ENCODE measurements at regions not wholly inside any gene's neighbourhood (a gene's known extent, or its start where the extent isn't known, plus 50 kb on each side); places are given as distances from the start of the nearest gene placed in this dataset.

DNA sequence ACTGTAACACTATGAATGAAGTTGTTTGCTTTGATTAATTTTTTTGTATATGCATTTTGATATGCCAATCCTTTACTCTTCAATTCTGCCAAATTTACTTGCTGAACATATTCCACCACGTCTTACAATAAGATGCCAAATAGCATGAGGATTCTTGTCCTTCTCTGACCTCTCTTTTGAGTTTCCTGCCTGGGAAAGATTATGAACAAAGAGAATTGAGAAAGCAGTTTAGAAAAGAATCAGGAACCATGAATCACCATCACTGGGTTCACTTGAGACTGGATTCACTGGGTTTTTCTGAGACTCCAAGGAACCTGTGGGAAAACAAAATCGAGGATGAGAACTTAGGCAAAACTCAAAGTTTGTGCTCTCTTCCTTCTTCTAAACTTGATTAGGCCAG lies 256.5 kb downstream of the CETN3 start:
- H3K27me3 ChIP-seq (ENCODE audit: insufficient read depth, low read length) = no peaks in the 10 kb centered on the region
- Mint-ChIP-seq H3K27me3 (ENCODE audit: low read depth, unreplicated experiment) (no peaks in the 10 kb centered on the region), H3K9me3 (ENCODE audit: unreplicated experiment) (peaks cover 4% of the 10 kb centered on the region), H3K27ac (ENCODE audit: unreplicated experiment) (no peak overlapping the region), H3K4me1 (ENCODE audit: low read depth, unreplicated experiment) (no peaks in the 10 kb centered on the region), H3K36me3 (ENCODE audit: low read depth, unreplicated experiment) (no peaks in the 10 kb centered on the region), H3K4me3 (ENCODE audit: unreplicated experiment) (no peak overlapping the region)
- H3K9me3 ChIP-seq (ENCODE audit: insufficient read depth, low read depth, low read length) = no peaks in the 10 kb centered on the region
- DNase-seq (ENCODE audit: low read depth) = no peak
- H3K4me2 ChIP-seq (ENCODE audit: low read length) = no peak overlapping the region
- no peaks in the 10 kb centered on the region for H3K36me3 ChIP-seq (ENCODE audit: insufficient read depth, low read length)
- H4K20me1 ChIP-seq (ENCODE audit: insufficient read depth, low read length) = no peaks in the 10 kb centered on the region
- H3K4me3 ChIP-seq (ENCODE audit: insufficient read depth, low read depth, low read length) = no peak overlapping the region
- no peak overlapping the region for H3K9ac ChIP-seq (ENCODE audit: low read length)
- no peaks in the 10 kb centered on the region for H3K4me1 ChIP-seq (ENCODE audit: insufficient read depth, low read length)
- H2AFZ ChIP-seq (ENCODE audit: low read depth, low read length) = no peak overlapping the region
- no peak for TF ChIP-seq CTCF (IDR thresholded peaks at IDR 0.05; ENCODE audit: insufficient read depth, low read depth, low read length)
- TF ChIP-seq EZH2 (IDR thresholded peaks at IDR 0.05; ENCODE audit: insufficient read depth, low read length) = no peak
- no peak overlapping the region for H3K27ac ChIP-seq (ENCODE audit: low read depth, low read length)
- H3K79me2 ChIP-seq (ENCODE audit: insufficient read depth, low read length) = no peaks in the 10 kb centered on the region
- FAIRE-seq = no peak

DNA sequence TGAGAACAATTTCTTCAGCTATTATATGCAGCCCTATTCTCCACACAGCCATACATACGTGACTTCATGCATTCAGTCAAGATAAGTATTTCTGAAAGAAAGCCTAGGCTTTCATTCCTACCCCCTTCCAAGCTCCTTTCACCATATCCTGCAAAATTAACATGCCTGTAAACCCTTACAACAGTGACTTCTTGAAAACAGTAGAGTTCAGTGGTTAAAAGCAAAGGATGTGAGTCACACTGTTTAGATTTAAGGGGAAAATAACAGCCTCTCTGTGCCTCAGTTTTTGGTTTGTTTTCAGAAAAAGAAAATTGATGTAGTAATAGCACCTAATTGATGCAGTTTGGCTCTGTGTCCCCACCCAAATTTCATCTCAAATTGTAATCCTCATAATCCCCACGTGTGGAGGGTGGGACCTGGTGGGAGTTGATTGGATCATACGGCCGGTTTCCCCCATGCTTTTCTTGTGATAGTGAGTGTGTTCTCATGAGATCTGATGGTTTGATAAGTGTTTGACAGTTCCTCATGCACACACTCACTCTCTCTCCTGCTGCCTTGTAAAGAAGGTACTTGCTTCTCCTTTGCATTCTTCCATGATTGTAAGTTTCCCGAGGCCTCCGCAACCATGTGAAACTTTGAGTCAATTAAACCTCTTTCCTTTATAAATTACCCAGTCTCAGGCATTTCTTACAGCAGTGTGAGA lies 264.8 kb downstream of the CETN3 start:
- DNase-seq (ENCODE audit: low read depth) (peak; percentile 58), FAIRE-seq (no peak)
- Histone ChIP-seq H3K27me3 (ENCODE audit: insufficient read depth, low read length) (no peaks in the 10 kb centered on the region), H3K36me3 (ENCODE audit: insufficient read depth, low read length) (no peaks in the 10 kb centered on the region), H3K4me2 (ENCODE audit: low read length) (peak overlapping the region; percentile 20), H3K4me1 (ENCODE audit: insufficient read depth, low read length) (peaks cover 5% of the 10 kb centered on the region), H2AFZ (ENCODE audit: low read depth, low read length) (no peak overlapping the region), H3K9ac (ENCODE audit: low read length) (no peak overlapping the region), H3K79me2 (ENCODE audit: insufficient read depth, low read length) (no peaks in the 10 kb centered on the region), H3K27ac (ENCODE audit: low read depth, low read length) (no peak overlapping the region), H3K9me3 (ENCODE audit: insufficient read depth, low read depth, low read length) (no peaks in the 10 kb centered on the region), H4K20me1 (ENCODE audit: insufficient read depth, low read length) (no peaks in the 10 kb centered on the region), H3K4me3 (ENCODE audit: insufficient read depth, low read depth, low read length) (no peak overlapping the region)
- Mint-ChIP-seq H3K4me1 (ENCODE audit: low read depth, unreplicated experiment) (peaks cover 13% of the 10 kb centered on the region), H3K4me3 (ENCODE audit: unreplicated experiment) (no peak overlapping the region), H3K36me3 (ENCODE audit: low read depth, unreplicated experiment) (no peaks in the 10 kb centered on the region), H3K27ac (ENCODE audit: unreplicated experiment) (no peak overlapping the region), H3K27me3 (ENCODE audit: low read depth, unreplicated experiment) (no peaks in the 10 kb centered on the region), H3K9me3 (ENCODE audit: unreplicated experiment) (peaks cover 3% of the 10 kb centered on the region)
- no peak for TF ChIP-seq EZH2 (IDR thresholded peaks at IDR 0.05; ENCODE audit: insufficient read depth, low read length)
- TF ChIP-seq CTCF (IDR thresholded peaks at IDR 0.05; ENCODE audit: insufficient read depth, low read depth, low read length) = no peak

- Mint-ChIP-seq H3K36me3 (ENCODE audit: low read depth, unreplicated experiment) (no peaks in the 10 kb centered on the region), H3K9me3 (ENCODE audit: unreplicated experiment) (peaks cover 3% of the 10 kb centered on the region), H3K4me1 (ENCODE audit: low read depth, unreplicated experiment) (peaks cover 13% of the 10 kb centered on the region), H3K27ac (ENCODE audit: unreplicated experiment) (no peak overlapping the region), H3K27me3 (ENCODE audit: low read depth, unreplicated experiment) (no peaks in the 10 kb centered on the region), H3K4me3 (ENCODE audit: unreplicated experiment) (no peak overlapping the region)
- Histone ChIP-seq H3K36me3 (ENCODE audit: insufficient read depth, low read length) (no peaks in the 10 kb centered on the region), H3K4me1 (ENCODE audit: insufficient read depth, low read length) (peaks cover 5% of the 10 kb centered on the region), H3K4me3 (ENCODE audit: insufficient read depth, low read depth, low read length) (no peak overlapping the region), H4K20me1 (ENCODE audit: insufficient read depth, low read length) (no peaks in the 10 kb centered on the region), H3K9me3 (ENCODE audit: insufficient read depth, low read depth, low read length) (no peaks in the 10 kb centered on the region), H3K4me2 (ENCODE audit: low read length) (no peak overlapping the region), H3K79me2 (ENCODE audit: insufficient read depth, low read length) (no peaks in the 10 kb centered on the region), H3K27me3 (ENCODE audit: insufficient read depth, low read length) (no peaks in the 10 kb centered on the region), H3K9ac (ENCODE audit: low read length) (no peak overlapping the region), H2AFZ (ENCODE audit: low read depth, low read length) (no peak overlapping the region), H3K27ac (ENCODE audit: low read depth, low read length) (no peak overlapping the region)
- FAIRE-seq (no peak), DNase-seq (ENCODE audit: low read depth) (no peak)
- TF ChIP-seq EZH2 (IDR thresholded peaks at IDR 0.05; ENCODE audit: insufficient read depth, low read length) = no peak
- TF ChIP-seq CTCF (IDR thresholded peaks at IDR 0.05; ENCODE audit: insufficient read depth, low read depth, low read length) = no peak
Observed at GRCh38 chr5:90142541-90142940, 267.0 kb downstream of the CETN3 start.
